WTC11 (cell line): ENCODE measurements at regions not wholly inside any gene's neighbourhood (a gene's known extent, or its start where the extent isn't known, plus 50 kb on each side); places are given as distances from the start of the nearest gene placed in this dataset.

ENCODE experiments used
- ATAC-seq: fragments of 200-7000 bp; cut with Tn5 transposase; 2 replicates; pipeline ENCODE4 v1.10.0; 2021; ENCODE audit warnings: mild to moderate bottlenecking, moderate library complexity
- CTCF ChIA-PET: fragments of 300-600 bp; sonication (Branson Sonifier 250); formaldehyde crosslinking; loops from one replicate; lab custom pipeline; 2021; ENCODE audit warnings: antibody characterized with exemption; lab: Charles Lee
- POLR2A ChIA-PET: fragments of 350-600 bp; sonication (Branson Sonifier 250); formaldehyde crosslinking; loops from one replicate; lab custom pipeline; 2021; ENCODE audit warnings: antibody characterized with exemption; lab: Charles Lee
- DNase-seq: peaks from one replicate; pipeline ENCODE4 v3.0.0; 2021; ENCODE audit warnings: low spot score
- H3K27ac Mint-ChIP-seq: 2 replicates; pipeline ENCODE4 v1.8.0; 2021; ENCODE audit warnings: mixed read lengths
- H3K27me3 Mint-ChIP-seq: 2 replicates; pipeline ENCODE4 v1.8.0; 2021; ENCODE audit warnings: low read depth, mild to moderate bottlenecking, moderate library complexity, mixed read lengths
- H3K36me3 Mint-ChIP-seq: 2 replicates; pipeline ENCODE4 v1.8.0; 2021; ENCODE audit warnings: mixed read lengths
- H3K4me1 Mint-ChIP-seq: 2 replicates; pipeline ENCODE4 v1.8.0; 2022; ENCODE audit warnings: mixed read lengths
- H3K4me3 Mint-ChIP-seq: 2 replicates; pipeline ENCODE4 v1.8.0; 2021; ENCODE audit warnings: mild to moderate bottlenecking, moderate library complexity, mixed read lengths
- H3K9me3 Mint-ChIP-seq: 2 replicates; pipeline ENCODE4 v1.8.0; 2021; ENCODE audit warnings: mixed read lengths
- ARID4B ChIP-seq: sonication (generic); formaldehyde crosslinking; IDR thresholded peaks from 2 replicates; pipeline ENCODE4 v1.8.0; 2023; ENCODE audit warnings: missing genetic modification reagents, mild to moderate bottlenecking, borderline replicate concordance
- CTCF ChIP-seq: fragments of 200-600 bp; IDR thresholded peaks from 2 replicates; pipeline ENCODE4 v1.8.0; 2022; ENCODE audit warnings: antibody characterized with exemption
- FOXK1 ChIP-seq: sonication (generic); formaldehyde crosslinking; IDR thresholded peaks from 2 replicates; pipeline ENCODE4 v1.8.0; 2022; ENCODE audit warnings: mild to moderate bottlenecking, moderate library complexity, missing genetic modification reagents
- HMGA2 ChIP-seq: fragments of 250-450 bp; sonication (Bioruptor Pico); IDR thresholded peaks from 2 replicates; pipeline ENCODE4 v1.4.0; 2021; ENCODE audit warnings: mild to moderate bottlenecking, moderate library complexity
- IRF1 ChIP-seq: sonication (generic); formaldehyde crosslinking; IDR thresholded peaks from 2 replicates; pipeline ENCODE4 v1.8.0; 2023; ENCODE audit warnings: missing genetic modification reagents
- NFATC4 ChIP-seq: fragments of 250-450 bp; sonication (Bioruptor Pico); IDR thresholded peaks from 2 replicates; pipeline ENCODE4 v1.9.0; 2021; ENCODE audit warnings: mild to moderate bottlenecking
- NFYB ChIP-seq: sonication (generic); formaldehyde crosslinking; conservative IDR thresholded peaks from 2 replicates; pipeline ENCODE4 v1.8.0; 2022; ENCODE audit warnings: low read depth, missing genetic modification reagents
- NR3C1 ChIP-seq: sonication (generic); formaldehyde crosslinking; conservative IDR thresholded peaks from 2 replicates; pipeline ENCODE4 v1.8.1; 2023; ENCODE audit warnings: low read depth, mild to moderate bottlenecking, missing genetic modification reagents
- OVOL2 ChIP-seq: fragments of 250-450 bp; sonication (Bioruptor Pico); IDR thresholded peaks from 2 replicates; pipeline ENCODE4 v1.9.0; 2021; ENCODE audit warnings: mild to moderate bottlenecking, borderline replicate concordance
- PRRX2 ChIP-seq: fragments of 250-450 bp; sonication (Bioruptor Pico); IDR thresholded peaks from 2 replicates; pipeline ENCODE4 v1.8.0; 2021; ENCODE audit warnings: mild to moderate bottlenecking
- SMAD3 ChIP-seq: sonication (generic); formaldehyde crosslinking; IDR thresholded peaks from 2 replicates; pipeline ENCODE4 v1.8.0; 2022; ENCODE audit warnings: missing genetic modification reagents, mild to moderate bottlenecking, borderline replicate concordance
- USF2 ChIP-seq: sonication (generic); formaldehyde crosslinking; IDR thresholded peaks from 2 replicates; pipeline ENCODE4 v1.8.1; 2023; ENCODE audit warnings: mild to moderate bottlenecking, missing genetic modification reagents, moderate library complexity
- ZNF263 ChIP-seq: sonication (generic); formaldehyde crosslinking; IDR thresholded peaks from 2 replicates; pipeline ENCODE4 v1.8.1; 2022; ENCODE audit warnings: low read depth, mild to moderate bottlenecking, moderate library complexity, missing genetic modification reagents
- ZSCAN18 ChIP-seq: fragments of 250-450 bp; sonication (Bioruptor Pico); IDR thresholded peaks from 2 replicates; pipeline ENCODE4 v2.1.2; 2022; ENCODE audit warnings: mild to moderate bottlenecking, moderate library complexity
- TF ChIP-seq, protein P1 (sequence below): fragments of 250-450 bp; sonication (Bioruptor Pico); conservative IDR thresholded peaks from 2 replicates; pipeline ENCODE4 v1.9.0; 2021; ENCODE audit warnings: mild to moderate bottlenecking
- TF ChIP-seq, protein P2 (sequence below): sonication (generic); formaldehyde crosslinking; conservative IDR thresholded peaks from 2 replicates; pipeline ENCODE4 v1.8.1; 2023; ENCODE audit warnings: mild to moderate bottlenecking, low read depth, missing genetic modification reagents, moderate library complexity
- TF ChIP-seq, protein P3 (sequence below): sonication (generic); formaldehyde crosslinking; IDR thresholded peaks from 2 replicates; pipeline ENCODE4 v1.8.1; 2022; ENCODE audit warnings: mild to moderate bottlenecking, moderate library complexity, missing genetic modification reagents

- Mint-ChIP-seq H3K9me3 (no peaks in the 10 kb centered on the region), H3K4me3 (no peak overlapping the region), H3K4me1 (peaks cover 6% of the 10 kb centered on the region), H3K27me3 (no peaks in the 10 kb centered on the region), H3K36me3 (no peaks in the 10 kb centered on the region)
- CTCF ChIA-PET: no interaction called here
- POLR2A ChIA-PET: no interaction called here
- no peak for TF ChIP-seq USF2 (CRISPR knock-in tag)
- TF ChIP-seq ZNF263 (CRISPR knock-in tag): no peak
- TF ChIP-seq, all 79 proteins: peak for 0
- DNase-seq (no peak), ATAC-seq (peak; percentile 60; the same call in 1 of the 2 replicates)
- H3K27ac Mint-ChIP-seq: 0 out of 2 replicates have a peak overlapping the region, but pooled peaks have one; percentile 7
Measured at GRCh38 chr4:181219783-181220416, 1023.3 kb upstream of the TENM3 start.

GRCh38 chr4:181224852-181225251 lies 1018.4 kb upstream of the TENM3 start:
- no peak for DNase-seq
- no peak overlapping the region for H3K27ac Mint-ChIP-seq
- ATAC-seq: no peak
- H3K36me3 Mint-ChIP-seq: no peaks in the 10 kb centered on the region
- H3K27me3 Mint-ChIP-seq: no peaks in the 10 kb centered on the region
- H3K4me3 Mint-ChIP-seq: no peak overlapping the region
- POLR2A ChIA-PET: no interaction called here
- H3K4me1 Mint-ChIP-seq: peaks cover 28% of the 10 kb centered on the region
- H3K9me3 Mint-ChIP-seq: no peaks in the 10 kb centered on the region
- CTCF ChIA-PET: no interaction called here
- no peak for TF ChIP-seq HMGA2 (CRISPR knock-in tag)
- no peak for TF ChIP-seq NFATC4 (CRISPR knock-in tag)
- no peak for TF ChIP-seq ZSCAN18 (CRISPR knock-in tag)
- TF ChIP-seq IRF1 (CRISPR knock-in tag): no peak
- TF ChIP-seq USF2 (CRISPR knock-in tag): no peak
- no peak for TF ChIP-seq NR3C1 (CRISPR knock-in tag)
- TF ChIP-seq, protein P1, sequence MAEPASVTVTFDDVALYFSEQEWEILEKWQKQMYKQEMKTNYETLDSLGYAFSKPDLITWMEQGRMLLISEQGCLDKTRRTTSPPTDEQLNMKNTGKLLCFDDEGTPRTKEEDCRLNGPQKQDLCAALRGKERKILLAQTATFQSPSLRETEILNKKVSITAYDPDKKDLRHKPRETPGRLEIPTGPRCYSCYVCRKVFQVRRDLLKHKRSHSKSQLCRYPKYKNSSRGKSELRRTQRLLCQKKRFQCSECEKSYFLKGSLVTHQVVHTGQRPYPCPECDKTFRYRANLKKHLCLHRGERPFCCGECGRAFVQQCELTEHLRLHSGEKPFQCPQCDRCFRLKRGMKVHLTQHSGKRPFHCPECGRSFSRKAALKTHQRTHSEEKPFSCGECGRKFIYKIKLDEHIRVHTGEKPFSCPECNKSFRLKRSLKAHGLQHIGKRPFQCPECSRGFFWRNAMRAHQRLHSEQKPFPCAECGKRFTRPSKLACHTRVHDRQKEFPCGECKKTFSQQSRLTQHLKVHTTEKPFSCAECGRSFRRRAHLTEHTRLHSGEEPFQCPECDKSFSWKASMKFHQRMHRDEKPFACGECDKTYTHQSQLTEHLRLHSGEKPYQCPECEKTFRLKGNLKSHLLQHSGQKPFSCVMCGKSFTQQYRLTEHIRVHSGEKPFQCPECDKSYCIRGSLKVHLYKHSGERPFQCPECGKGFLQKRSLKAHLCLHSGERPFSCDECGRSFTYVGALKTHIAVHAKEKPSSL: no peak
- no peak for TF ChIP-seq PRRX2 (CRISPR knock-in tag)
- no peak for TF ChIP-seq CTCF
- no peak for TF ChIP-seq OVOL2 (CRISPR knock-in tag)
- TF ChIP-seq ARID4B (CRISPR knock-in tag): no peak
- no peak for TF ChIP-seq NFYB
- TF ChIP-seq SMAD3 (CRISPR knock-in tag): no peak
- TF ChIP-seq FOXK1: no peak
- TF ChIP-seq, protein P2, sequence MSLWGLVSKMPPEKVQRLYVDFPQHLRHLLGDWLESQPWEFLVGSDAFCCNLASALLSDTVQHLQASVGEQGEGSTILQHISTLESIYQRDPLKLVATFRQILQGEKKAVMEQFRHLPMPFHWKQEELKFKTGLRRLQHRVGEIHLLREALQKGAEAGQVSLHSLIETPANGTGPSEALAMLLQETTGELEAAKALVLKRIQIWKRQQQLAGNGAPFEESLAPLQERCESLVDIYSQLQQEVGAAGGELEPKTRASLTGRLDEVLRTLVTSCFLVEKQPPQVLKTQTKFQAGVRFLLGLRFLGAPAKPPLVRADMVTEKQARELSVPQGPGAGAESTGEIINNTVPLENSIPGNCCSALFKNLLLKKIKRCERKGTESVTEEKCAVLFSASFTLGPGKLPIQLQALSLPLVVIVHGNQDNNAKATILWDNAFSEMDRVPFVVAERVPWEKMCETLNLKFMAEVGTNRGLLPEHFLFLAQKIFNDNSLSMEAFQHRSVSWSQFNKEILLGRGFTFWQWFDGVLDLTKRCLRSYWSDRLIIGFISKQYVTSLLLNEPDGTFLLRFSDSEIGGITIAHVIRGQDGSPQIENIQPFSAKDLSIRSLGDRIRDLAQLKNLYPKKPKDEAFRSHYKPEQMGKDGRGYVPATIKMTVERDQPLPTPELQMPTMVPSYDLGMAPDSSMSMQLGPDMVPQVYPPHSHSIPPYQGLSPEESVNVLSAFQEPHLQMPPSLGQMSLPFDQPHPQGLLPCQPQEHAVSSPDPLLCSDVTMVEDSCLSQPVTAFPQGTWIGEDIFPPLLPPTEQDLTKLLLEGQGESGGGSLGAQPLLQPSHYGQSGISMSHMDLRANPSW (CRISPR knock-in tag): no peak
- TF ChIP-seq, protein P3, sequence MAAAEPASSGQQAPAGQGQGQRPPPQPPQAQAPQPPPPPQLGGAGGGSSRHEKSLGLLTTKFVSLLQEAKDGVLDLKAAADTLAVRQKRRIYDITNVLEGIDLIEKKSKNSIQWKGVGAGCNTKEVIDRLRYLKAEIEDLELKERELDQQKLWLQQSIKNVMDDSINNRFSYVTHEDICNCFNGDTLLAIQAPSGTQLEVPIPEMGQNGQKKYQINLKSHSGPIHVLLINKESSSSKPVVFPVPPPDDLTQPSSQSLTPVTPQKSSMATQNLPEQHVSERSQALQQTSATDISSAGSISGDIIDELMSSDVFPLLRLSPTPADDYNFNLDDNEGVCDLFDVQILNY (CRISPR knock-in tag): no peak
